Activated CD4-positive, alpha-beta memory T cell treated with anti-CD3 and anti-CD28 coated beads for 36 hours (primary cell): ENCODE measurements at regions not wholly inside any gene's neighbourhood (a gene's known extent, or its start where the extent isn't known, plus 50 kb on each side); places are given as distances from the start of the nearest gene placed in this dataset.
"Not testable (repeated sequence)": the region's sequence is repeated elsewhere in the genome, so short reads cannot be mapped to it uniquely, and the experiment has no call there.

Experiments used
- CTCF ChIA-PET: fragments of 350-600 bp; sonication (Branson Sonifier 250); formaldehyde crosslinking; loops from one replicate; lab custom pipeline; 2021; ENCODE audit warnings: antibody characterized with exemption, inconsistent platforms; lab: Charles Lee
- POLR2A ChIA-PET: fragments of 350-600 bp; sonication (Branson Sonifier 250); formaldehyde crosslinking; loops from one replicate; lab custom pipeline; 2021; ENCODE audit warnings: antibody characterized with exemption; lab: Charles Lee
- DNase-seq: peaks from one replicate; pipeline ENCODE4 v3.0.0-alpha.2; 2020
- H3K27ac Mint-ChIP-seq: one replicate; pipeline ENCODE4 v1.8.0; 2021; ENCODE audit warnings: mixed read lengths
- H3K27me3 Mint-ChIP-seq: one replicate; pipeline ENCODE4 v1.8.0; 2021; ENCODE audit warnings: mixed read lengths
- H3K36me3 Mint-ChIP-seq: one replicate; pipeline ENCODE4 v1.8.0; 2021; ENCODE audit warnings: mixed read lengths
- H3K4me1 Mint-ChIP-seq: one replicate; pipeline ENCODE4 v1.8.0; 2021; ENCODE audit warnings: low read depth, mixed read lengths
- H3K4me3 Mint-ChIP-seq: one replicate; pipeline ENCODE4 v1.8.0; 2021; ENCODE audit warnings: mild to moderate bottlenecking, mixed read lengths
- H3K9me3 Mint-ChIP-seq: one replicate; pipeline ENCODE4 v1.8.0; 2021; ENCODE audit warnings: mixed read lengths
- intact Hi-C: fragments of 100-400 bp; cut with micrococcal nuclease; formaldehyde crosslinking; loops from one replicate; pipeline ENCODE4 v1.15.1; 2023

GRCh38 chr4:53905276-53905940 lies 159.0 kb downstream of the CHIC2 start:
- peaks cover 12% of the 10 kb centered on the region for H3K4me1 Mint-ChIP-seq
- intact Hi-C loops: loop anchor here (5.0 to 10.0 kb wide), 2 partner anchors 197 to 711 kb away; partner anchors contain the start of gene GSX2
- DNase-seq: no peak
- no peaks in the 10 kb centered on the region for H3K9me3 Mint-ChIP-seq
- CTCF ChIA-PET: interaction anchor here (1.2 to 7.2 kb wide), 4 partner anchors 25 to 329 kb away, joined by 4 to 96 read pairs (median 17); no protein-coding TSS in a partner anchor
- no peak overlapping the region for H3K4me3 Mint-ChIP-seq
- no peaks in the 10 kb centered on the region for H3K36me3 Mint-ChIP-seq
- peaks cover 50% of the 10 kb centered on the region for H3K27me3 Mint-ChIP-seq
- POLR2A ChIA-PET: no interaction called here
- no peak overlapping the region for H3K27ac Mint-ChIP-seq

GRCh38 chr4:53902786-53903185 lies 161.6 kb downstream of the CHIC2 start:
- H3K27ac Mint-ChIP-seq: no peak overlapping the region
- H3K4me3 Mint-ChIP-seq: no peak overlapping the region
- CTCF ChIA-PET: no interaction called here
- no peaks in the 10 kb centered on the region for H3K9me3 Mint-ChIP-seq
- H3K36me3 Mint-ChIP-seq: no peaks in the 10 kb centered on the region
- POLR2A ChIA-PET: no interaction called here
- DNase-seq: no peak
- H3K4me1 Mint-ChIP-seq: peaks cover 4% of the 10 kb centered on the region
- H3K27me3 Mint-ChIP-seq: peaks cover 35% of the 10 kb centered on the region
- intact Hi-C loops: loop anchor here (10.0 kb wide), 1 partner anchor 708 kb away; no protein-coding TSS in a partner anchor

GRCh38 chr4:53900271-53900649 lies 164.1 kb downstream of the CHIC2 start:
- H3K4me1 Mint-ChIP-seq: no peaks in the 10 kb centered on the region

GRCh38 chr4:53899586-53900270 lies 164.7 kb downstream of the CHIC2 start:
- no peaks in the 10 kb centered on the region for H3K36me3 Mint-ChIP-seq
- H3K9me3 Mint-ChIP-seq: no peaks in the 10 kb centered on the region

More at GRCh38 chr4:53900271-53900649, 164.1 kb downstream of the CHIC2 start:
- DNase-seq: no peak
- Mint-ChIP-seq H3K36me3 (no peaks in the 10 kb centered on the region), H3K27ac (no peak overlapping the region), H3K27me3 (peaks cover 21% of the 10 kb centered on the region), H3K4me3 (no peak overlapping the region), H3K9me3 (no peaks in the 10 kb centered on the region)
- intact Hi-C loops: loop anchor here (10.0 kb wide), 1 partner anchor 705 kb away; no protein-coding TSS in a partner anchor
- ChIA-PET CTCF (no interaction called here), POLR2A (no interaction called here)

GRCh38 chr4:53895137-53895536 lies 169.3 kb downstream of the CHIC2 start:
- Mint-ChIP-seq H3K27ac (no peak overlapping the region), H3K36me3 (no peaks in the 10 kb centered on the region), H3K9me3 (no peaks in the 10 kb centered on the region), H3K4me3 (no peak overlapping the region), H3K27me3 (peaks cover 10% of the 10 kb centered on the region), H3K4me1 (no peaks in the 10 kb centered on the region)
- ChIA-PET CTCF (no interaction called here), POLR2A (no interaction called here)
- intact Hi-C loops: no loop called here
- no peak for DNase-seq

More at GRCh38 chr4:53899586-53900270, 164.7 kb downstream of the CHIC2 start:
- Mint-ChIP-seq H3K27ac (no peak overlapping the region), H3K4me1 (no peaks in the 10 kb centered on the region), H3K4me3 (no peak overlapping the region), H3K27me3 (peaks cover 19% of the 10 kb centered on the region)
- no peak for DNase-seq
- ChIA-PET CTCF (no interaction called here), POLR2A (no interaction called here)
- intact Hi-C loops: loop anchor here (10.0 kb wide), 1 partner anchor 705 kb away; no protein-coding TSS in a partner anchor

- CTCF ChIA-PET: no interaction called here
- DNase-seq: no peak
- intact Hi-C loops: no loop called here
- H3K36me3 Mint-ChIP-seq: no peaks in the 10 kb centered on the region
- POLR2A ChIA-PET: no interaction called here
- no peak overlapping the region for H3K4me3 Mint-ChIP-seq
- H3K9me3 Mint-ChIP-seq: no peaks in the 10 kb centered on the region
- H3K27me3 Mint-ChIP-seq: peaks cover 5% of the 10 kb centered on the region
- no peak overlapping the region for H3K27ac Mint-ChIP-seq
- no peaks in the 10 kb centered on the region for H3K4me1 Mint-ChIP-seq
Observed at GRCh38 chr4:53890461-53890860, 173.9 kb downstream of the CHIC2 start.

- intact Hi-C loops: no loop called here
- no peaks in the 10 kb centered on the region for H3K9me3 Mint-ChIP-seq
- ChIA-PET POLR2A (no interaction called here), CTCF (no interaction called here)
- H3K27ac Mint-ChIP-seq: no peak overlapping the region
- no peaks in the 10 kb centered on the region for H3K4me1 Mint-ChIP-seq
- H3K4me3 Mint-ChIP-seq: no peak overlapping the region
- DNase-seq: no peak
- no peaks in the 10 kb centered on the region for H3K36me3 Mint-ChIP-seq
- peaks cover 4% of the 10 kb centered on the region for H3K27me3 Mint-ChIP-seq
Observed at GRCh38 chr4:53889326-53890055, 174.9 kb downstream of the CHIC2 start.

GRCh38 chr4:53886090-53886489 lies 178.3 kb downstream of the CHIC2 start:
- no peak overlapping the region for H3K4me3 Mint-ChIP-seq
- H3K27ac Mint-ChIP-seq: no peak overlapping the region
- peaks cover 1% of the 10 kb centered on the region for H3K27me3 Mint-ChIP-seq
- DNase-seq: no peak
- no peaks in the 10 kb centered on the region for H3K4me1 Mint-ChIP-seq
- POLR2A ChIA-PET: no interaction called here
- CTCF ChIA-PET: no interaction called here
- no peaks in the 10 kb centered on the region for H3K36me3 Mint-ChIP-seq
- intact Hi-C loops: no loop called here
- H3K9me3 Mint-ChIP-seq: no peaks in the 10 kb centered on the region

GRCh38 chr4:53885668-53886067 lies 178.7 kb downstream of the CHIC2 start:
- intact Hi-C loops: no loop called here
- no peak overlapping the region for H3K27ac Mint-ChIP-seq
- H3K4me1 Mint-ChIP-seq: no peaks in the 10 kb centered on the region
- ChIA-PET POLR2A (no interaction called here), CTCF (interaction anchor here (0.8 kb wide), 1 partner anchor 343 kb away, joined by 3 read pairs; the partner anchor contains the start of gene PDGFRA)
- no peaks in the 10 kb centered on the region for H3K9me3 Mint-ChIP-seq
- no peak overlapping the region for H3K4me3 Mint-ChIP-seq
- no peaks in the 10 kb centered on the region for H3K36me3 Mint-ChIP-seq
- no peaks in the 10 kb centered on the region for H3K27me3 Mint-ChIP-seq
- DNase-seq: no peak

GRCh38 chr4:53877096-53877495 lies 187.3 kb downstream of the CHIC2 start:
- DNase-seq, H3K9me3 Mint-ChIP-seq, H3K27ac Mint-ChIP-seq, CTCF ChIA-PET, POLR2A ChIA-PET, H3K36me3 Mint-ChIP-seq, H3K4me3 Mint-ChIP-seq, H3K27me3 Mint-ChIP-seq, H3K4me1 Mint-ChIP-seq, intact Hi-C loops: not testable (repeated sequence)

GRCh38 chr4:53866055-53866454 lies 198.3 kb downstream of the CHIC2 start:
- CTCF ChIA-PET: interaction anchor here (1.1 kb wide), 1 partner anchor 42 kb away, joined by 3 read pairs; no protein-coding TSS in a partner anchor
- H3K9me3 Mint-ChIP-seq: no peaks in the 10 kb centered on the region
- POLR2A ChIA-PET: no interaction called here
- H3K4me3 Mint-ChIP-seq: no peak overlapping the region
- no peaks in the 10 kb centered on the region for H3K4me1 Mint-ChIP-seq
- H3K36me3 Mint-ChIP-seq: no peaks in the 10 kb centered on the region
- H3K27ac Mint-ChIP-seq: no peak overlapping the region
- no peak for DNase-seq
- intact Hi-C loops: no loop called here
- H3K27me3 Mint-ChIP-seq: no peaks in the 10 kb centered on the region

- ChIA-PET CTCF (interaction anchor here (1.1 kb wide), 1 partner anchor 43 kb away, joined by 3 read pairs; no protein-coding TSS in a partner anchor), POLR2A (no interaction called here)
- H3K27me3 Mint-ChIP-seq: no peaks in the 10 kb centered on the region
- no peaks in the 10 kb centered on the region for H3K4me1 Mint-ChIP-seq
- intact Hi-C loops: no loop called here
- H3K9me3 Mint-ChIP-seq: no peaks in the 10 kb centered on the region
- no peak for DNase-seq
- H3K4me3 Mint-ChIP-seq: no peak overlapping the region
- no peaks in the 10 kb centered on the region for H3K36me3 Mint-ChIP-seq
- no peak overlapping the region for H3K27ac Mint-ChIP-seq
Observed at GRCh38 chr4:53865054-53865453, 199.4 kb downstream of the CHIC2 start.
